ENCODE measurements at regions not wholly inside any gene's neighbourhood (a gene's known extent, or its start where the extent isn't known, plus 50 kb on each side); places are given as distances from the start of the nearest gene placed in this dataset.

GRCh38 chr20:40431112-40431511 lies 257.9 kb downstream of the MAFB start:
- no peak overlapping the region for H3K4me3 Mint-ChIP-seq
- TF ChIP-seq ZNF138 (CRISPR knock-in tag; conservative IDR thresholded peaks at IDR 0.05) (no peak), AFF4 (CRISPR knock-in tag; IDR thresholded peaks at IDR 0.05; ENCODE audit: borderline replicate concordance) (no peak), SMAD4 (CRISPR knock-in tag; IDR thresholded peaks at IDR 0.05) (no peak), TP53 (CRISPR knock-in tag; IDR thresholded peaks at IDR 0.05) (no peak), ZNF416 (CRISPR knock-in tag; IDR thresholded peaks at IDR 0.05) (no peak), AR (CRISPR knock-in tag; IDR thresholded peaks at IDR 0.05) (no peak), NR2C2 (CRISPR knock-in tag; IDR thresholded peaks at IDR 0.05) (no peak), EMX1 (CRISPR knock-in tag; IDR thresholded peaks at IDR 0.05) (no peak), ZBTB21 (CRISPR knock-in tag; IDR thresholded peaks at IDR 0.05; ENCODE audit: borderline replicate concordance) (no peak), ATF3 (CRISPR knock-in tag; conservative IDR thresholded peaks at IDR 0.05) (no peak), ARID4B (CRISPR knock-in tag; IDR thresholded peaks at IDR 0.05; ENCODE audit: borderline replicate concordance) (no peak), TEAD4 (CRISPR knock-in tag; IDR thresholded peaks at IDR 0.05) (no peak), SOX15 (CRISPR knock-in tag; IDR thresholded peaks at IDR 0.05) (no peak)
- peaks cover 5% of the 10 kb centered on the region for H3K27me3 Mint-ChIP-seq (ENCODE audit: low read depth)

GRCh38 chr20:40427026-40427425 lies 262.0 kb downstream of the MAFB start:
- ChIA-PET POLR2A (no interaction called here), CTCF (interaction anchor here (0.9 kb wide), 1 partner anchor 15 kb away, joined by 4 read pairs; no protein-coding TSS in a partner anchor)
- Mint-ChIP-seq H3K36me3 (no peaks in the 10 kb centered on the region), H3K9me3 (peaks cover 10% of the 10 kb centered on the region; the same call in 1 of the 2 replicates), H3K27me3 (ENCODE audit: low read depth) (peaks cover 2% of the 10 kb centered on the region), H3K27ac (no peak overlapping the region), H3K4me3 (no peak overlapping the region), H3K4me1 (peaks cover 13% of the 10 kb centered on the region)
- ATAC-seq = no peak
- no peak for TF ChIP-seq ZNF423 (CRISPR knock-in tag; IDR thresholded peaks at IDR 0.05)
- DNase-seq (ENCODE audit: low spot score) = no peak

More at GRCh38 chr20:40431112-40431511, 257.9 kb downstream of the MAFB start:
- Mint-ChIP-seq H3K4me1 (peaks cover 17% of the 10 kb centered on the region), H3K9me3 (peaks cover 10% of the 10 kb centered on the region; the same call in 1 of the 2 replicates), H3K36me3 (no peaks in the 10 kb centered on the region), H3K27ac (no peak overlapping the region)
- ChIA-PET POLR2A (no interaction called here), CTCF (no interaction called here)
- DNase-seq (ENCODE audit: low spot score) (no peak), ATAC-seq (no peak)

Data from WTC11 (cell line).